ENCODE measurements at regions not wholly inside any gene's neighbourhood (a gene's known extent, or its start where the extent isn't known, plus 50 kb on each side); places are given as distances from the start of the nearest gene placed in this dataset.

GRCh38 chr22:49052023-49052538 is 775.6 kb downstream of the BRD1 start:
- peak; percentile 85 for DNase-seq

DNA sequence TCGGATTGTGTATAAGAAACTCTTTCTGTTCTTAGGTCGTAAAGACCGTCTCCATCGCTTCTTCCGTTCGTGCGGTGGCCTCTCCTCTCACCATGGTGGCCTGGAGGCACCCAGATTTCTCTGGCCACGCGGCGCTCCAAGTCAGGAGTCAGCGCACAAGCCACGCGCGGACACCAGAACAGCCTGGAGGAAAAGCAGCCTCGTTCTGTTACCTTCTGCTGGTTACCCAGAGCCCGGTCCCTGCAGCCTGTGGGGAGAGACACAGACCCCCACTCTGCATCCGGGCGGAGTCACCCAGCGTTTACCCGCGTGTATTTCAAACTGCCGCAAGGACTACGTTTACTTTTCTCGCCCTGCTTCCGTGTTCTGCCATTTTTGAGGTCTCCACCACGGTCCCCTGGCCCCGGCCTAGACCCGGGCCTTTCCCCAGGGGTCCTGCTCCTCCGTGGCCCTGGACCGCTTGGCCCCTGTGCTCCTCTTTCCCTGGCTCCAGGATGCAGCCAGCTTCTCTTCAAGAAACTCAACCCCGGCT is 776.1 kb downstream of the BRD1 start:
- no peak for DNase-seq

GRCh38 chr22:49049691-49050090 is 778.0 kb downstream of the BRD1 start:
- DNase-seq, result no peak

DNA sequence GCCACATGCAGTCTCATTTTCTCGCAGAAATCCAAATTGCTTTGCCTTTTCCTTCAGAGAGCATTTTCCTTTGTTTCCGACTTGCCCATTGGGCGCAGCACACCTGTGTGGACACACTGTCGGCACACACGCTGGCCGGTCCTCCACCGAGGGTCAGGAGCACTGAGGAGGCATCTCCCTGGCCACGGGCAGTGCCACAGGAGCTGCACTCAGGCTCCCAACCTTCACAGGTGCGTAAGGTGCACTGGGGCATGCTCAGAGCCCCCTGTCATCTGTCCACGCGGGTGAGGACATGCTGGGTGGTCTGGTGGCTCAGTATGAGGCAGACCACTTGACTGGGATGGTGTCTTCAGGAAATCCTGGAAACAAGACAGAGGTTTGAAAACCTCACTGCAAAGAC is 779.1 kb downstream of the BRD1 start:
- DNase-seq, result no peak

DNA sequence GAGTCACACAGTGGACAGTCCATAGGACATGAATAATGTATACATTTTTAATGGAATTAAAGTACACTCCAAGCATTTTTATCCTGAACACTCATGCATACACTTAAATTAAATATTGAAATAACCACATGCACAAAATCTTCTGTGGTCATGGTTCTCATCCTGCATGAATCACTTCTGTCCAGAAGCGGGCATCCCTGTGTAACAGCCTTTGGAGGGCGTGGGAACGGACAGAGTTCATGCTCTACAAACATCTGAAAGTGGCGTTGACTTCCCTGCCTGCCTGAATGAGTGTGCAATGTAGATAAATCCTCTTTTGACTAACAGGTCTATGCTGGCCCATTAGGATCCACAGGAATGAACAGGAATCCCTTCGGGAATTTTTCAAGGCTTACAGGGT is 780.2 kb downstream of the BRD1 start:
- DNase-seq, result no peak

- peak; percentile 67 for DNase-seq
Measured at GRCh38 chr22:49046546-49047361, 780.9 kb downstream of the BRD1 start.

DNA sequence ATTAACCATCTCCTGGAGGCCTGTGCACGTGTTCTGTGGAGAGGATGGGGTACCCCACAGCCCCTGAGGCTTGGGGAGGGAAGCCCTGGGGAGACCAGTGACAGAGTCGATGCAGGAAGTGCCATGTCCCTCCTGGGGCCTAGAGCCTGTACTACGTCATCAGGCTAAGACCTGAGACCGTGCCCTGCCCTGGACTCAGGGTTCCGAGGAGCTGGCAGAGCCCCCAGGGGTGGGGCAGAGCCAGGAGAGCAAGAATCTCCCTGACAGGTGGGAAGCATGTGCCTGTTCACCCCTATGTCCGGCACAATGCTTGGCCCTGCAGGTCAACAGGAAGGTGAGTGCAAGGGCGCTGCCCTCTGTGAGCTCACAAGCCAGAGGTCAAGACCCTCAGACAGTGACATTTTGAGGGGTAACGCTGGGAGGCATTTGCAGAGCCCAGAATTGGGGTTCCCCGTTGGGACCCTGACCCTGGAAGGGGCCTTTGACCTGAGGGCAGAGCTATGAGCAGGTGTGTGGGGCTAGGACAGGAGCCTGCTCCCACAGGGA is 781.6 kb downstream of the BRD1 start:
- DNase-seq, result no peak

DNA sequence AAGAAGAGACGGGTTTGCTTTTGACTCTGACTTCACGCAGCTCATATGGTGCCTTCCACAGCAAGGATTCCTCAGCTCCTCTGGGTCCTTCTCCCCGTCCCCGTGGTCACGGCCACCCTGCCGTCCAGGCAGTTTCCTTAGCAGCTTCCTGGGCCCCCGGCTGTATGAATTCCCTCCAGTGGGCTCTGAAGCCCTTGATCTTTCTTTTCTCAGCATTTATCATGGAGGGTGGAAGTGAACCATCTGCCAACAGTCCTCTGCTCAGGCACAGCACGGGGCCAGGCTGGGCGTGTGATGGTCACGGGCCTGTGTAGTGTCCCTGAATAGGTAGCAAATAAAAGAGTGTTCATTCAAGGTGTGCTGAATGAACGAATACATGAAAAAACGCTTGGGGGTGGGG is 782.4 kb downstream of the BRD1 start:
- no peak for DNase-seq

- no peak for DNase-seq
Measured at GRCh38 chr22:49044776-49045175, 782.9 kb downstream of the BRD1 start.

- no peak for DNase-seq
Measured at GRCh38 chr22:49044091-49044490, 783.6 kb downstream of the BRD1 start.

DNA sequence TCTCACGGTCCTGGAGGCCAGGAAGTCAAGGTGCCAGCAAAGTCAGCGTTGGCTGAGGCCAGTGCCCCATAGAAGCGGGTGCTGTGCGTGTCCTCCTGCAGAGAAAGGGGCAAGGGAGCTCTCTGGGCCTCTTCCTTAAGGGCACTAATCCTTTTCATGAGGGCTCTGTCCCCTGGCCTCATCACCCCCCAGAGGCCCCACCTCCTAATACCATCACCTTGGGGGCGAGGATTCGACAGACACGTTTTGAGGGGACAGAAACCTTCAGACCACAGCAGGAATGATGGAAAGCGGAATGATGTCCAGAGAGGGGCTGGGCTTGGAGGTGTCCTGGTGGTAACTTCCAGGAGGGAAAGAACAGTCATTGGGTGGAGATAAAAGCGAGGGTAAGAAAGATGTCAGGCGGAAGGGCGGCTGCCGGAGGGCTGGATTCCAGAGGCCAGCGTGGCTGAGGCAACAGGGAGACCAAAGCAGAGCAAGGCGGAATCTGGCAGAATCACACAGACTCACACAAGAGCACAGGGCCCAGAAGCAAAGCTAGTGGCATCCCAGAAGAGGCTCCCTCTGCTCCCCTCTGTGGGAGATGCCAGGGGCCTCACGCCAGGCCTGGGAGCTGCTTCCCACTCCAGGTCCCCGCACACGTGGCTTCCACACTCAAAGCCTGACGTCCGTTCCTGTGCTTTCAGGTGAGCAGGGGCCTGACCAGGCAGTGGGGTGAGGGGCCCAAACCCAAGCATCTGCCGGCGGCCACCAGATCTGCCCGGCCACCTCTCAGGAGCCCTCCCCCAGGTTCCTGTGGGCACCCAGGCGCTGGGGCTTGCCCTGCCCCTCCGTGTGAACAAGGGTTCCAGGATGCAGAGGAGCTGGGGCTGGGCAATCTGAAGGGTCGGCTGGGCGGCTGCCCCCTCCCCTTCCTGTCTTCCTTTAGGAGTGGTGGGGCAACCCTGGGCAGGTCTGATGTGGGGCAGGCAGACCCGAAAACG is 784.5 kb downstream of the BRD1 start:
- DNase-seq, result no peak

DNA sequence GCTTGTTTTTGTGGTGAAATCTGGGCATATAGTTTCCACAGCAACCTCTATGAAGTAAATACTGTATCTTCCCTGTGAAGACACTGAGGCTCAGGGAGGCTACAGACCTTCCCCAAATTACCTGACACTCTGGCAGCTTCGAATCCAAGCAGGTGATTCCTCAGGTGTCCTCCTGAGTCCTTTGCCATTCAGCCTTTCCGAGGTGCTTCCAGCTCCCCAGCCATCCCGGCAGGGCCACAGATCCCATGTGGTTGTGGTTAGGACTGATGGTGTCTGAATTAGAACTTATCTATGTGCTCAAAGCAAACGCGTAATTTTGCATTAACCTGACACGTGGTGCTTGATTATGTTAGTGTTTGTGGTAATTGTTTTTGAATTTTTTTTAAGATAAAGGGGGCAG is 785.6 kb downstream of the BRD1 start:
- DNase-seq, result no peak

GRCh38 chr22:49040754-49041467 is 786.8 kb downstream of the BRD1 start:
- DNase-seq, result no peak

DNA sequence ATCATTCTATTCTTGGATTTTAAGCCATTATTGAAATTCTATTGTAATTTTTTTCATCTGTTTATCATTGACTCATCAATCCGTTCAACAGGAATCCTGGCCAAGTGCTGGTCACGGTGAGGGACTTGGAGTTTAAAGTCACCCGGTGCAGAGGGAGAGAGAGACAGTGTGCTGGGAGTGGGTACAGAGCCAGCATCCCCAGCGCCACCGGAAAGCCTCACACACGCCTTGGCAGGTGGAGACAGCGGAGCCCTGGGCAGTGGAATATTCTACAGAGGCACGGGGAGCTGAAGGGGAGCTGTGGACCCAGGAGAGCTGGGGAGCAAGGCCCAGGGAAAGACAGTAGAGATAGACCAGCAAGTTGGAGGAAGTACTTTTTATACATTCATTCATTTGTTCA is 787.6 kb downstream of the BRD1 start:
- no peak for DNase-seq

DNA sequence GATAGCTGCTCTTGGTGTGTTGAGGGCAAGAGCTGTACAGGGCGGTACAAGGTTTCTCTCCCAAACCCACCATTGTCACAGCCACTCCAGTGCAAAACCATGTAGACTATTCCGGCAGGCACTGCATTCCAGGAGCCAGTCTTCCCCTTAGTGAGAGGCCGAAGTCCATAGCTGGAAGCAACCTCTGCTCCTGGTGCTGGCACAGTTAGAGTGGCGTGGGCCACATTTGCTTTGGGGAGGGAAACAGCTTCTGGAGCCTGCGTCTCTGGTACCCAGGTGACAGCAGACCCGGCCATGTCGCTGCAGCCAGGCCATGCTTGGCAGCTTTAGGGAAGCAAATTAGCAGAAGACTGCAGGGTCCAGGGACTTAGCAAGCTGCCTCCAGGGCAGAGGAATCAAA is 788.0 kb downstream of the BRD1 start:
- DNase-seq, result no peak

GRCh38 chr22:49037701-49038245 is 789.9 kb downstream of the BRD1 start:
- DNase-seq, result no peak

DNA sequence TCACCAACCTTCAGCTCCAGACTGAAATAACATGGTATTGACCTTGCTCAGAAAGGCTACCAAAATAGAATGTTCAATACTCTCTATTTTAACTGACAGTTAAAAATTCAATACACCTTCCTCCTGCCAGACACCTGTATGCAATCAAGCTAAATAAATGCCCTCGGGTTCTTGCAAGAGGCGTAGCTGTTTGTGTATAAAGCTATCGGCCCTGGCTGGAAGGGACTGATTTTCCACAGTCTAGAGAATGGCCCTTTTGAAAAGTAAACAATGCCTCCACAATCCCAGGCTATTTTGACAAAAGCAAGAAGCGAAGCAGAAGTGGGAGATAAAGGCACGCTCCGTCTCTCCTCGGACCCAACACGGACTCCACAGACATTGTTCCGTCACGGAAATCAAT is 791.2 kb downstream of the BRD1 start:
- DNase-seq, result no peak

- no peak for DNase-seq
Measured at GRCh38 chr22:49035818-49036457, 791.7 kb downstream of the BRD1 start.

DNA sequence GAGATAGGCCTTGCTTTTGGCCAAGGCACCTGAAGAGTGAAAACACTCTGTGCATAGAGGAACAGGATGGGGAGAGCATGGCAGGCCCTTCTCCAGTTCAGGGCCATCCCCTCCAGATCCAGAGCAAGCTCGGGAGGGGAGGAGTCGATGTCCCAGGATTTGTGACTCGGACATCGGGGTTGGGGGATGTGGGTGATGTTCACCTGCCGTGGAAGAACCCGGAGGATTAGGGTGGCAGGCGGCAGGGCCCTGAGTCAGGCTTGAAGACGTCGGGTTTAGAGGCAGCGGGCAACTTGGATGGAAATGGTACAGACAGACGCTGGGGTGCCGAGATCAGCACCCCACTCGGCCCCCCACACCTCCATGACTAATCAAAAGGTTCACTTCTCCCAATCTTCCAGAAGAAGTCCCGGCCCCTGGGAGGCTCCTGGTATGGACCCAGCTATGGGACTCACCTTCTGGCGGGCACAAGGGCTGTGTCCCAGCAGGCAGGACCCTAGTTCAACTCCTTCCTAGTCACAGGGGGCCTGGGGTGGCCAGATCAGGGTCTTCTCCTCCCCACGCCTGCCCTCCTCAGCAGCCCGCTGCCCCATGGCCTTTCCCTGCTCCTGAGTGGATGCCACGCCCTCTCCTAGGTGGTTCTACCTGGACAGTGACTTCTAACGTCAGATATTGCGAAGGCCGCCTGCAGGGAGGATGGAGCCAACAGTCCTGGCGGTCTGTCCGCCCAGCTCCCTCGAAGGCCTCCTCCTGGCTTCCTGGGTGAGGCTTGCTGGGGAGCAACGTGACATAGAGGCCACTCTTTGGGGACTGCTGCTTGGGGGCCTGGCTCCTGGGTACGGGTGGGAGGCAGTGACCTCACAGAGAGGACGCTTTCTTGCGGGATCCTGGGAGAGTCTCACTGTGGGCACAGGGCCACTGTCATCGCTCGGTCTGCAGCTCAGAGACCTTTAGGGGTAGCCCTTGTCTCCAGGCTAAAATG is 792.5 kb downstream of the BRD1 start:
- DNase-seq, result no peak

- no peak for DNase-seq
Measured at GRCh38 chr22:49033616-49034015, 794.1 kb downstream of the BRD1 start.
